DOHH2 (cell line): ENCODE measurements at regions not wholly inside any gene's neighbourhood (a gene's known extent, or its start where the extent isn't known, plus 50 kb on each side); places are given as distances from the start of the nearest gene placed in this dataset.
"Not testable (repeated sequence)": the region's sequence is repeated elsewhere in the genome, so short reads cannot be mapped to it uniquely, and the experiment has no call there.

Source experiments
- CTCF ChIP-seq: fragments of 200-600 bp; sonication (generic); IDR thresholded peaks from one replicate; pipeline ENCODE4 v1.5.1; 2014; ENCODE audit warnings: antibody characterized with exemption, mild to moderate bottlenecking, low read depth, low read length; ENCODE audit not compliant: poor library complexity, severe bottlenecking
- EZH2phosphoT487 ChIP-seq: fragments of 200-600 bp; sonication (generic); IDR thresholded peaks from 2 replicates; pipeline ENCODE4 v1.6.1; 2017; ENCODE audit warnings: borderline replicate concordance, mild to moderate bottlenecking, antibody characterized with exemption, low read length, moderate library complexity, mixed read lengths

- TF ChIP-seq CTCF, EZH2phosphoT487: not testable (repeated sequence)
These were observed 98.7 kb upstream of the GPR141 start for GRCh38 chr7:37584651-37585463.
